Neural cell (in vitro differentiated cells): ENCODE measurements at regions not wholly inside any gene's neighbourhood (a gene's known extent, or its start where the extent isn't known, plus 50 kb on each side); places are given as distances from the start of the nearest gene placed in this dataset.

ENCODE experiments used
- H2AFZ ChIP-seq: fragments of 200-600, 300-800 bp; sonication (generic), shearing (Covaris generic); 2 replicates; pipeline ENCODE4 v1.6.0; 2014; ENCODE audit warnings: low read depth, mild to moderate bottlenecking, antibody characterized with exemption, low read length, moderate library complexity
- H3F3A ChIP-seq: fragments of 200-600 bp; shearing (Covaris generic); 2 replicates; pipeline ENCODE4 v1.6.1; 2016; ENCODE audit warnings: mild to moderate bottlenecking, moderate library complexity, mixed read lengths, antibody characterized with exemption, low read length; ENCODE audit not compliant: insufficient read depth, poor library complexity, severe bottlenecking
- H3K27ac ChIP-seq: fragments of 200-600, 300-800 bp; sonication (generic), shearing (Covaris generic); 2 replicates; pipeline ENCODE4 v1.5.1; 2014; ENCODE audit warnings: mild to moderate bottlenecking, low read length, moderate library complexity
- H3K27me3 ChIP-seq: fragments of 300-800, 200-600 bp; sonication (generic), shearing (Covaris generic); 2 replicates; pipeline ENCODE4 v1.6.0; 2014; ENCODE audit warnings: mild to moderate bottlenecking, low read depth, low read length, moderate library complexity; ENCODE audit not compliant: insufficient read depth
- H3K36me3 ChIP-seq: fragments of 300-800, 200-600 bp; sonication (generic), shearing (Covaris generic); 2 replicates; pipeline ENCODE4 v1.5.1; 2014; ENCODE audit warnings: mild to moderate bottlenecking, antibody characterized with exemption, low read length, moderate library complexity; ENCODE audit not compliant: insufficient read depth
- H3K4me2 ChIP-seq: fragments of 300-800, 200-600 bp; sonication (generic), shearing (Covaris generic); 2 replicates; pipeline ENCODE4 v1.6.0; 2014; ENCODE audit warnings: mild to moderate bottlenecking, low read length
- H3K4me3 ChIP-seq: fragments of 300-800, 200-600 bp; sonication (generic), shearing (Covaris generic); 2 replicates; pipeline ENCODE4 v1.5.1; 2014; ENCODE audit warnings: mild to moderate bottlenecking, low read length, moderate library complexity
- H3K79me2 ChIP-seq: fragments of 200-600 bp; shearing (Covaris generic); replicated peaks from 2 replicates; pipeline ENCODE4 v1.6.0; 2014; ENCODE audit warnings: mild to moderate bottlenecking, low read length, moderate library complexity; ENCODE audit not compliant: insufficient read depth
- H3K9ac ChIP-seq: fragments of 300-800, 200-600 bp; sonication (generic), shearing (Covaris generic); 2 replicates; pipeline ENCODE4 v1.6.1; 2016; ENCODE audit warnings: mild to moderate bottlenecking, low read length, mixed read lengths
- H3K9me2 ChIP-seq: fragments of 200-600 bp; shearing (Covaris generic); 2 replicates; pipeline ENCODE4 v1.6.1; 2016; ENCODE audit warnings: mild to moderate bottlenecking, low read length, mixed read lengths; ENCODE audit not compliant: insufficient read depth
- H3K9me3 ChIP-seq: fragments of 200-600, 300-800 bp; sonication (generic), shearing (Covaris generic); 2 replicates; pipeline ENCODE4 v1.6.1; 2016; ENCODE audit warnings: mild to moderate bottlenecking, mixed run types, low read length, moderate library complexity, mixed read lengths
- H4K20me1 ChIP-seq: fragments of 200-600 bp; shearing (Covaris generic); 2 replicates; pipeline ENCODE4 v1.6.1; 2016; ENCODE audit warnings: mild to moderate bottlenecking, mixed run types; ENCODE audit not compliant: insufficient read depth
- CTCF ChIP-seq: fragments of 450-650 bp; IDR thresholded peaks from 2 replicates; pipeline ENCODE4 v1.5.1; 2014; ENCODE audit warnings: antibody characterized with exemption, mild to moderate bottlenecking, moderate library complexity; ENCODE audit not compliant: poor library complexity, severe bottlenecking
- EP300 ChIP-seq: fragments of 450-650 bp; conservative IDR thresholded peaks from 2 replicates; pipeline ENCODE4 v1.6.1; 2014; ENCODE audit warnings: antibody characterized with exemption, mild to moderate bottlenecking, moderate library complexity; ENCODE audit not compliant: poor library complexity, severe bottlenecking
- EZH2 ChIP-seq: fragments of 200-600, 300-800 bp; shearing (Covaris generic), sonication (generic); IDR thresholded peaks from 2 replicates; pipeline ENCODE4 v1.6.1; 2014; ENCODE audit warnings: antibody characterized with exemption, low read length, borderline replicate concordance, mild to moderate bottlenecking; ENCODE audit not compliant: insufficient read depth, poor library complexity, severe bottlenecking
- MXI1 ChIP-seq: fragments of 450-650 bp; conservative IDR thresholded peaks from 2 replicates; pipeline ENCODE4 v1.6.1; 2014; ENCODE audit warnings: antibody characterized with exemption, mild to moderate bottlenecking; ENCODE audit not compliant: poor library complexity, severe bottlenecking
- POLR2AphosphoS5 ChIP-seq: IDR thresholded peaks from 2 replicates; pipeline ENCODE4 v1.6.1; 2012
- RAD21 ChIP-seq: fragments of 450-650 bp; conservative IDR thresholded peaks from 2 replicates; pipeline ENCODE4 v1.6.1; 2014; ENCODE audit warnings: antibody characterized with exemption, mild to moderate bottlenecking, moderate library complexity
- REST ChIP-seq: IDR thresholded peaks from 2 replicates; pipeline ENCODE4 v1.6.1; 2012; ENCODE audit warnings: borderline replicate concordance
- SMC3 ChIP-seq: fragments of 450-650 bp; conservative IDR thresholded peaks from 2 replicates; pipeline ENCODE4 v1.6.1; 2014; ENCODE audit warnings: antibody characterized with exemption, mild to moderate bottlenecking, moderate library complexity; ENCODE audit not compliant: poor library complexity
- TAF1 ChIP-seq: IDR thresholded peaks from 2 replicates; pipeline ENCODE4 v1.6.1; 2012; ENCODE audit warnings: low read depth

DNA sequence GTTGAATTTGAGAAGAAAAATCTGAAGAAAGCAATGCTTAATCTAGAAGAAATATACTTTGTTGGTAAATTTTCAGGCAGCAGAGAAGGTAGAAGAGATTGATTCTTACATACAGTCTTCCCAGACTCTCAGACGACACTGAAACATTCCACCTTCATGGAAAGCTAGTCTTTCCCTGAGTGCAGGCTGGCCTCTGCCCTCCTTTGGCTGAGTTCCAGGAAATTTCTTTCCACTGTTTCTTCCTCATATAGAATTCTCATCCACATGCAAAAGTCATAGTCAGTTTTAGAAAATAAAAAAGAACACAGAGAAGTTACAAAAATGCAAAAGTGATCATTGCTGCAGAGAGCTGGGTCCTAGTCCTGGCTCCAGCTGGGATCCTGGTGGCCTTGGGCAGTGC is 142.5 kb upstream of the PRR23C start:
- H3K9me2 ChIP-seq, result no peaks in the 10 kb centered on the region
- no peaks in the 10 kb centered on the region for H3K9me3 ChIP-seq
- TF ChIP-seq CTCF (no peak), SMC3 (no peak), EZH2 (no peak), MXI1 (no peak), TAF1 (no peak), RAD21 (no peak), REST (no peak), POLR2AphosphoS5 (no peak), EP300 (no peak)
- no peaks in the 10 kb centered on the region for H3K79me2 ChIP-seq
- H3K27me3 ChIP-seq, result no peaks in the 10 kb centered on the region
- H3F3A ChIP-seq, result no peaks in the 10 kb centered on the region
- H3K27ac ChIP-seq, result no peak overlapping the region
- H2AFZ ChIP-seq, result no peak overlapping the region
- no peak overlapping the region for H3K9ac ChIP-seq
- H3K36me3 ChIP-seq, result no peaks in the 10 kb centered on the region
- H3K4me3 ChIP-seq, result no peak overlapping the region
- H4K20me1 ChIP-seq, result no peaks in the 10 kb centered on the region
- H3K4me2 ChIP-seq, result no peak overlapping the region

GRCh38 chr3:139187648-139188047 is 143.0 kb upstream of the PRR23C start:
- no peak overlapping the region for H3K27ac ChIP-seq
- H3K9ac ChIP-seq, result no peak overlapping the region
- H3K4me2 ChIP-seq, result no peak overlapping the region
- H4K20me1 ChIP-seq, result no peaks in the 10 kb centered on the region
- H2AFZ ChIP-seq, result no peak overlapping the region
- no peaks in the 10 kb centered on the region for H3K9me3 ChIP-seq
- H3K27me3 ChIP-seq, result no peaks in the 10 kb centered on the region
- H3K9me2 ChIP-seq, result no peaks in the 10 kb centered on the region
- no peaks in the 10 kb centered on the region for H3K36me3 ChIP-seq
- H3K79me2 ChIP-seq, result no peaks in the 10 kb centered on the region
- H3F3A ChIP-seq, result no peaks in the 10 kb centered on the region
- no peak overlapping the region for H3K4me3 ChIP-seq
- no peak for TF ChIP-seq CTCF
- no peak for TF ChIP-seq EZH2
- no peak for TF ChIP-seq SMC3
- no peak for TF ChIP-seq MXI1
- TF ChIP-seq TAF1, result no peak
- TF ChIP-seq RAD21, result no peak
- TF ChIP-seq REST, result no peak
- no peak for TF ChIP-seq EP300
- no peak for TF ChIP-seq POLR2AphosphoS5
